Ishikawa (cell line): ENCODE measurements at regions not wholly inside any gene's neighbourhood (a gene's known extent, or its start where the extent isn't known, plus 50 kb on each side); places are given as distances from the start of the nearest gene placed in this dataset.

Experiments used
- CEBPB ChIP-seq: IDR thresholded peaks from 2 replicates; pipeline ENCODE4 v1.6.1; 2012
- CREB1 ChIP-seq: IDR thresholded peaks from 2 replicates; pipeline ENCODE4 v1.6.1; 2012; ENCODE audit warnings: low read depth
- EGR1 ChIP-seq: IDR thresholded peaks from 2 replicates; pipeline ENCODE4 v1.6.1; 2012
- EP300 ChIP-seq: IDR thresholded peaks from 2 replicates; pipeline ENCODE4 v1.6.1; 2012; ENCODE audit warnings: borderline replicate concordance
- MAX ChIP-seq: IDR thresholded peaks from 2 replicates; pipeline ENCODE4 v1.6.1; 2012
- NFIC ChIP-seq: IDR thresholded peaks from 2 replicates; pipeline ENCODE4 v1.6.1; 2012
- RAD21 ChIP-seq: IDR thresholded peaks from 2 replicates; pipeline ENCODE4 v1.6.1; 2012; ENCODE audit warnings: low read depth
- TAF1 ChIP-seq: IDR thresholded peaks from 2 replicates; pipeline ENCODE4 v1.6.1; 2012; ENCODE audit warnings: low read depth, mild to moderate bottlenecking
- TCF12 ChIP-seq: IDR thresholded peaks from 2 replicates; pipeline ENCODE4 v1.6.1; 2012; ENCODE audit warnings: low read depth
- TEAD4 ChIP-seq: IDR thresholded peaks from 2 replicates; pipeline ENCODE4 v1.6.1; 2012
- USF1 ChIP-seq: IDR thresholded peaks from 2 replicates; pipeline ENCODE4 v1.6.1; 2012
- YY1 ChIP-seq: IDR thresholded peaks from 2 replicates; pipeline ENCODE4 v1.6.1; 2012; ENCODE audit warnings: low read depth
- ZBTB7A ChIP-seq: IDR thresholded peaks from 2 replicates; pipeline ENCODE4 v1.6.1; 2012; ENCODE audit warnings: low read depth
- TF ChIP-seq, protein P1 (sequence below): IDR thresholded peaks from 2 replicates; pipeline ENCODE4 v1.6.1; 2012; ENCODE audit warnings: low read depth, mild to moderate bottlenecking

DNA sequence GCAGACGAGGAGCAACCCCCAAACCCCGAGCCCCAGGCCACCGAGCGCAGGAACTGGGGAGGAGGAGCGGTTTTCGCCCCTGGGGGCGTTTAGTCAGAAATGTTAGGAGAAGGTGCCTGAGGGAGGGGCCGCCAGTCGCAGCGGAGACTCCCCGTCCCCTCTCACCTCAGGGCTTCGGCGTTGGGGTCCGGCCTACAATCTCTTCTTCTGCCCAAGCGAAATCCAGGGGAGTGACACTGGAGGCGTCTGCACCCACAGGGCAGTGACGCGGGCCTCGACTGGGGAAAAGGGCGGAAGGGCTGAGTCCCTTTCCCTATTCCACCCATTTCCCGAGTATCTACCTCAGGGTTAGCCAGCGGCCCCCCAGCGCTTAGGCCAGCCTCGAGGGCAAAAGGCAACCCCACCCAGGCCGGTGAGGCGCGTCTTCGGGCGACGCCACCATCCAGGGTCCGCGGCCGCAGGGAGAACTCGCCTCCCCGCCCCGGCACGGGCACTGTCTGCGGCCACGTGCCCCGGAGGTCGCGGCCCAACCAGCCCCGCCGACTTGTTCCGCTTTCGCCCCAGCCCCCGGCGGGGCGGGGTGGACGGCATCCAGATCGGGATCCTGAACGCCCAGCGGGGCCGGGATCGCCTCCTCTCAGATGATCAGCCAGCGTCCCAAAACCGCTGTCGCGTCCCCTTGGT, 118.7 kb upstream of the BARHL2 start:
- TF ChIP-seq CREB1 (no peak), TAF1 (no peak), ZBTB7A (no peak), EP300 (no peak), EGR1 (no peak), RAD21 (no peak), MAX (no peak), USF1 (no peak), TCF12 (no peak), CEBPB (no peak), TEAD4 (no peak), YY1 (no peak), NFIC (no peak)
- TF ChIP-seq, protein P1, sequence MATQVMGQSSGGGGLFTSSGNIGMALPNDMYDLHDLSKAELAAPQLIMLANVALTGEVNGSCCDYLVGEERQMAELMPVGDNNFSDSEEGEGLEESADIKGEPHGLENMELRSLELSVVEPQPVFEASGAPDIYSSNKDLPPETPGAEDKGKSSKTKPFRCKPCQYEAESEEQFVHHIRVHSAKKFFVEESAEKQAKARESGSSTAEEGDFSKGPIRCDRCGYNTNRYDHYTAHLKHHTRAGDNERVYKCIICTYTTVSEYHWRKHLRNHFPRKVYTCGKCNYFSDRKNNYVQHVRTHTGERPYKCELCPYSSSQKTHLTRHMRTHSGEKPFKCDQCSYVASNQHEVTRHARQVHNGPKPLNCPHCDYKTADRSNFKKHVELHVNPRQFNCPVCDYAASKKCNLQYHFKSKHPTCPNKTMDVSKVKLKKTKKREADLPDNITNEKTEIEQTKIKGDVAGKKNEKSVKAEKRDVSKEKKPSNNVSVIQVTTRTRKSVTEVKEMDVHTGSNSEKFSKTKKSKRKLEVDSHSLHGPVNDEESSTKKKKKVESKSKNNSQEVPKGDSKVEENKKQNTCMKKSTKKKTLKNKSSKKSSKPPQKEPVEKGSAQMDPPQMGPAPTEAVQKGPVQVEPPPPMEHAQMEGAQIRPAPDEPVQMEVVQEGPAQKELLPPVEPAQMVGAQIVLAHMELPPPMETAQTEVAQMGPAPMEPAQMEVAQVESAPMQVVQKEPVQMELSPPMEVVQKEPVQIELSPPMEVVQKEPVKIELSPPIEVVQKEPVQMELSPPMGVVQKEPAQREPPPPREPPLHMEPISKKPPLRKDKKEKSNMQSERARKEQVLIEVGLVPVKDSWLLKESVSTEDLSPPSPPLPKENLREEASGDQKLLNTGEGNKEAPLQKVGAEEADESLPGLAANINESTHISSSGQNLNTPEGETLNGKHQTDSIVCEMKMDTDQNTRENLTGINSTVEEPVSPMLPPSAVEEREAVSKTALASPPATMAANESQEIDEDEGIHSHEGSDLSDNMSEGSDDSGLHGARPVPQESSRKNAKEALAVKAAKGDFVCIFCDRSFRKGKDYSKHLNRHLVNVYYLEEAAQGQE, result no peak
